Epithelial cell of proximal tubule (primary cell): ENCODE measurements at regions not wholly inside any gene's neighbourhood (a gene's known extent, or its start where the extent isn't known, plus 50 kb on each side); places are given as distances from the start of the nearest gene placed in this dataset.

Experiments used
- DNase-seq: peaks from one replicate; pipeline ENCODE4 v3.0.0-alpha.2; 2011; ENCODE audit warnings: low read depth
- H3K4me3 ChIP-seq: 2 replicates; pipeline ENCODE4 v1.5.1; 2011; ENCODE audit warnings: low read depth, mild to moderate bottlenecking, low read length
- TF ChIP-seq, protein P1 (sequence below): conservative IDR thresholded peaks from 2 replicates; pipeline ENCODE4 v1.5.1; 2012; ENCODE audit warnings: low read depth, mild to moderate bottlenecking, low read length

DNA sequence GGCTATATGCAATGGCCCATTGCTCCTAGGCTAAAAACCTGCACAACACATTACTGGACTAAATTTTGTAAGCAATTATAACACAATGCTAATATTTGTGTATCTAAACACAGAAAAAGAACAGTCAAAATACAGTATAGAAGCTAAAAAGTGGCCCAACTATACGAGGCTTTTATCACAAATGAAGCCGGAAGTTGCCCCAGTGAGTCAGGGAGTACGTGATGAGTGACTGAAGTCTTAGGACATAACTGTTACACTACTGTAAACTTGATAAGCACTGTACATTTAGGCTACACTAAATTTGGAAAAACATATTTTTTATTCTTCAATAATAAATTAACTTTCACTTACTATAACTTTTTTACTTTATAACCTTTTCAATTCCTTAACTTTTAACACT, 105.2 kb upstream of the PRR16 start:
- DNase-seq: no peak
- TF ChIP-seq, protein P1, sequence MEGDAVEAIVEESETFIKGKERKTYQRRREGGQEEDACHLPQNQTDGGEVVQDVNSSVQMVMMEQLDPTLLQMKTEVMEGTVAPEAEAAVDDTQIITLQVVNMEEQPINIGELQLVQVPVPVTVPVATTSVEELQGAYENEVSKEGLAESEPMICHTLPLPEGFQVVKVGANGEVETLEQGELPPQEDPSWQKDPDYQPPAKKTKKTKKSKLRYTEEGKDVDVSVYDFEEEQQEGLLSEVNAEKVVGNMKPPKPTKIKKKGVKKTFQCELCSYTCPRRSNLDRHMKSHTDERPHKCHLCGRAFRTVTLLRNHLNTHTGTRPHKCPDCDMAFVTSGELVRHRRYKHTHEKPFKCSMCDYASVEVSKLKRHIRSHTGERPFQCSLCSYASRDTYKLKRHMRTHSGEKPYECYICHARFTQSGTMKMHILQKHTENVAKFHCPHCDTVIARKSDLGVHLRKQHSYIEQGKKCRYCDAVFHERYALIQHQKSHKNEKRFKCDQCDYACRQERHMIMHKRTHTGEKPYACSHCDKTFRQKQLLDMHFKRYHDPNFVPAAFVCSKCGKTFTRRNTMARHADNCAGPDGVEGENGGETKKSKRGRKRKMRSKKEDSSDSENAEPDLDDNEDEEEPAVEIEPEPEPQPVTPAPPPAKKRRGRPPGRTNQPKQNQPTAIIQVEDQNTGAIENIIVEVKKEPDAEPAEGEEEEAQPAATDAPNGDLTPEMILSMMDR: no peak

DNA sequence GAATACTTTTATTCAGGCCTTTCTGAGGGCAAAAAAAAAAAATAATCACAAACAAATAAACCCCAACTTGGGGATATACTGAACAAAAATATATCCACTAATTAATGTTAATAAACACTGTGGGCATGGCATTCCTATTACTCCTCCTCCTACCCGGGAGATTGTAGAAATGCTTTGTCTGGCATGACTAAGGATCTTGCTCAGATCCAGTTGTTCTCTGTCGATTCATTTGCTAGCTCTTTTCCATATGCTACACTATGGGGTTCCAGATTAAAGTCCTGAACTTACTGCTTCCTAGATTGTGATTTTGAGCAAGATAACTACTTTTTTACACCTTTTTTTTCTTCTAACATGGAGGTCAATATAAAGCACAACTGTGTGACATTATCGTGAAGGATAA, 102.2 kb upstream of the PRR16 start:
- TF ChIP-seq, protein P1: no peak
- DNase-seq: no peak
- no peak overlapping the region for H3K4me3 ChIP-seq

More for the DNA sequence above, 105.2 kb upstream of the PRR16 start:
- H3K4me3 ChIP-seq: no peak overlapping the region

DNA sequence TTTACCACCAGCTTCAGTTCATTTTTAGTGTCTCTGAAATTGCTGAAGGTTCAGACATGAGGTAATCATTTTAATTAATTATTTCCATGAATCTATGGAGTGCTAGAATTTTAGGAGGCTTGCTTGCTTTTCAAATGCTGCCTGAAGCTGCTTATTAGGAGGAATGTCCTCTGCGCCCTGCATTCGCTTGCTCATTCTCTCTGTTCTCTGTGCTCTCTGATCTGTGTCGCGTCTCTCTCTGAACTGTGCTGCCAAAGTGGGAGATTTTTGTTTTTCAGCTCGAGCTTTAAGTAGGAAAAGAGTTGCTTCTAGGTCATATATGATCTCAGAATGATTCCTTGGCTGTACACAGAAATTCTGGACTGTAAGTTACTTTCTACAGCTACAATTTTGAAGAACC, 101.7 kb upstream of the PRR16 start:
- H3K4me3 ChIP-seq: no peak overlapping the region
- TF ChIP-seq, protein P1: no peak
- DNase-seq: no peak

DNA sequence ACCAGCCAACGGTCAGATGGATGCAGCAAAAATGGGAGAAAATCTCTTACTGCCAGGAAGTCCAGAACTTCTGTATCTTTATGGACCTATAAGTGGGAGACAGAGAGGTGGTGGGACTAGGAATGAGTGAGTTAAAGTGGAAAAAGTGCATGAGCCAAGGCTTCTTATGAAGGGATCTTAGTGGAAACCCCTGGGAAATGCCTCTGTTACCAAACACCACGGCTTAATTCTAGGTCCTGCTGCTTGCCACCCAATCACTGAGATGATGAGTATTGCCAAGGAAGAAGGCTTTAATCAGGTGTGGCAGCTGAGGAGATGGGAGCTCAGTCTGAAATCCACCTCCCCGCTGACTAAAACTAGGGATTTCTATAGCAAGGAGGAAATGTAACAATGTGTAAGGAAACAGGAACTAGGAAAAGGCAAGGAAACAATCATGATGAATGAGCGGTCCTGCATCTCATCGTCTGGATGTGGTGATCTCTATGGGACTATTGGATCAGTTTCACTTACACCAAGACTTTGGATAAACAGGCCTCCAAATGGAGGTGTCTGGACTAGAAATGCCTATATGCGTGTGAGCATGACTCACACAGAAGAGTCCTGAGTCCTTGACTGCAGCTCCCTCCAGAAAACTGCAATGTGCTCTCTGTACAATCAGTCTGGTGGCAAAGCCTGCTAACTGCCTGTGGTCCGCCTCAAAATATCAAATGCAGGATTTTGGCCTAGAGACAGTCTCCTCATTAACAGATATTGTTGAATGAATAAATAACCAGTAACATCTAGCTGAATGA, 98.2 kb upstream of the PRR16 start:
- no peak for DNase-seq
- TF ChIP-seq, protein P1: no peak
- no peak overlapping the region for H3K4me3 ChIP-seq

DNA sequence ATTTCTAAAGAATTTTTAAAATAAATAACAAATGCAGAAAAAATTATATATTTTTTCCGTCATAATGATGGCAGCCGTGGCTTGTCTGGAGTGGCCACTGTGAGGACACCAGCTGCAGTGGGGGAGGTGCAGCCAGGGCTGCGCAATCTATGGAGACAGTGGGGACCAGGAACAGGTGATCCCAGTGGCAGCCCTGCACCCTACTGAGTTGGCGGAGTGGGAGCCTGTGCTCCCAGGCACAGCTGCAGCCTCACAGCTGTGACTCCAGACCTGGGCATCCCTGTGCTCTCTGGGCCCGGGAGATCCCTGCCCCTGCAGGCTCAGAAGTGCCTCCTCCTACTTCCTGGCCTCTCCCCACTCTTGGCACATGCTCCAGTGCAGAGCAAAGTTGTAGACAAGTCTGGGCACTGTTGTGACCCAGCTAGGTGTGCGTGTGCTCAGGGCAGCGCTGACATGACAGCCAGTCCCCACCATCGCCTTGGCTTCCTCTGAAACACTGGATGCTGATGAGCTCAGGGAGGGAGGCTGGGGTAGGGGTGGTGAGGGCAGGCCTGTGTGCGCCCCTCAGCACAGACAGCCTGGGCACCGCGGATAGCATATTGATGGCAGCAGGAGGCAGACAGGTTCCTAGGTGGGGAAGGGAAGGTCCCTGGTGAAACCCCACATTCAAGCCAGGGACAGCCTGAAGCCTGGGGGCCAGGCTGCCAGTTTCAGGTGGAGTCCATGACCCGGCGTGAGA, 96.0 kb upstream of the PRR16 start:
- DNase-seq: no peak
- no peak overlapping the region for H3K4me3 ChIP-seq
- TF ChIP-seq, protein P1: no peak

DNA sequence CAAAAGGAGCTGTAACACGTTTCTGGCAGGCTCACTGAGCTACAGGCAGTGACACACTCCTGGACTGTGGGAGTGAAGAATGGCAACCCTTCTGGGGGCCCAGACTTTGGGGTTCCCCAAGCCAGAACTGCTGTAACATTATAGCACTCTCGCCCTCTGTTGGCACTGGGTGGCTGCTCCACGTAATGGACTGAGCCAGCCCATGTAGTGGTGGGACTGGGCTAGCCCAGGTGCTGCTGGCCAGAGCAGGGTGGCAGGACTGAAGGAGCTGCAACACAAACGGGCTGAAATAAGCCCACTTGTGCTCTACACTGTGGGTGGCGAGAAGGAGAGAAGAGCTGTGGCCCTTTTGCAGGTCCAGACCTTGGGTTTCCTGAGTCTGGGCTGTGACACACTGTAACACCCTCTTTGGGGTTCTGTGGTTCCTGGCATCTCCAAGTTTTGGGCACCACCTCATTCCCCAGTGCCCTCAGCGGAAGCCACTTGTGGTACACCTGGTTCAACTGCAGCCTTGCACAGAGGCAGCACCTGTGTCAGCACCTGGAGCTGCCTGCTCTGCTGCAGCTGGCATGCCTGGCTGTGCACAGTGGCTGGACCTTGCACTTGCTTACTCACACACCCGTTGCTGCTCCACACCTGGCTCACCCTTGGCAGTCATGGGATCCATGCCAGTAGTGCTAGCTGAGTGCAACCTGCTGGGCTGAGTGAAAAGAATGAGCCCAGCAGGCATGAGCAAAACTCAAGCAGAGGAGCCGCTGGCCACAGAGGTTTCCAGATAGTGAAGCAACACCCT, 95.0 kb upstream of the PRR16 start:
- DNase-seq: peak; percentile 26
- no peak overlapping the region for H3K4me3 ChIP-seq
- TF ChIP-seq, protein P1: peak; percentile 5
